Effector memory CD4-positive, alpha-beta T cell (primary cell): ENCODE measurements at regions not wholly inside any gene's neighbourhood (a gene's known extent, or its start where the extent isn't known, plus 50 kb on each side); places are given as distances from the start of the nearest gene placed in this dataset.

Source experiments
- DNase-seq, 3 donors: peaks; one replicate each; pipeline ENCODE4 v3.0.0-alpha.2; 2020
- H3K27ac ChIP-seq: 2 replicates; pipeline ENCODE4 v1.7.0; 2013; ENCODE audit warnings: mild to moderate bottlenecking, low read length, moderate library complexity; ENCODE audit not compliant: insufficient read depth, poor library complexity, severe bottlenecking
- H3K27me3 ChIP-seq: replicated peaks from 2 replicates; pipeline ENCODE4 v1.7.0; 2013; ENCODE audit warnings: mild to moderate bottlenecking, low read length; ENCODE audit not compliant: insufficient read depth, control insufficient read depth, poor library complexity, severe bottlenecking
- H3K36me3 ChIP-seq: 2 replicates; pipeline ENCODE4 v1.7.0; 2013; ENCODE audit warnings: mild to moderate bottlenecking, low read length, moderate library complexity; ENCODE audit not compliant: control insufficient read depth, insufficient read depth
- H3K4me1 ChIP-seq: 2 replicates; pipeline ENCODE4 v1.7.0; 2013; ENCODE audit warnings: low read length, mild to moderate bottlenecking; ENCODE audit not compliant: control insufficient read depth, insufficient read depth, poor library complexity, severe bottlenecking
- H3K4me3 ChIP-seq: 2 replicates; pipeline ENCODE4 v1.7.0; 2013; ENCODE audit warnings: low read length, low read depth, mild to moderate bottlenecking; ENCODE audit not compliant: insufficient read depth, poor library complexity, severe bottlenecking
- H3K9me3 ChIP-seq: 2 replicates; pipeline ENCODE4 v1.7.0; 2013; ENCODE audit warnings: mild to moderate bottlenecking, low read length, moderate library complexity; ENCODE audit not compliant: control insufficient read depth

GRCh38 chr13:22538400-22538799 is 642.4 kb upstream of the SGCG start:
- Histone ChIP-seq H3K27ac (no peak overlapping the region), H3K36me3 (no peaks in the 10 kb centered on the region), H3K9me3 (no peaks in the 10 kb centered on the region), H3K4me3 (no peak overlapping the region), H3K4me1 (no peaks in the 10 kb centered on the region), H3K27me3 (no peaks in the 10 kb centered on the region)
- DNase-seq = no peak

GRCh38 chr13:22549126-22549525 is 631.7 kb upstream of the SGCG start:
- Histone ChIP-seq H3K27me3 (no peaks in the 10 kb centered on the region), H3K9me3 (no peaks in the 10 kb centered on the region)

GRCh38 chr13:22561581-22561980 is 619.2 kb upstream of the SGCG start:
- H3K9me3 ChIP-seq = no peaks in the 10 kb centered on the region
- no peaks in the 10 kb centered on the region for H3K4me1 ChIP-seq
- H3K27me3 ChIP-seq = no peaks in the 10 kb centered on the region
- no peaks in the 10 kb centered on the region for H3K36me3 ChIP-seq
- H3K27ac ChIP-seq = no peak overlapping the region
- DNase-seq = no peak
- no peak overlapping the region for H3K4me3 ChIP-seq

More at GRCh38 chr13:22549126-22549525, 631.7 kb upstream of the SGCG start:
- no peak for DNase-seq
- no peak overlapping the region for H3K4me3 ChIP-seq
- H3K36me3 ChIP-seq = no peaks in the 10 kb centered on the region
- no peak overlapping the region for H3K27ac ChIP-seq
- no peaks in the 10 kb centered on the region for H3K4me1 ChIP-seq

- H3K4me1 ChIP-seq = no peaks in the 10 kb centered on the region
- no peaks in the 10 kb centered on the region for H3K9me3 ChIP-seq
- H3K4me3 ChIP-seq = no peak overlapping the region
- H3K27me3 ChIP-seq = no peaks in the 10 kb centered on the region
- DNase-seq = no peak
- H3K36me3 ChIP-seq = no peaks in the 10 kb centered on the region
- no peak overlapping the region for H3K27ac ChIP-seq
These were observed 618.7 kb upstream of the SGCG start for GRCh38 chr13:22562116-22562515.

- Histone ChIP-seq H3K36me3 (no peaks in the 10 kb centered on the region), H3K4me1 (no peaks in the 10 kb centered on the region), H3K27me3 (no peaks in the 10 kb centered on the region), H3K9me3 (no peaks in the 10 kb centered on the region), H3K4me3 (no peak overlapping the region), H3K27ac (no peak overlapping the region)
- DNase-seq = no peak
These were observed 617.5 kb upstream of the SGCG start for GRCh38 chr13:22563272-22563671.

- DNase-seq = no peak
- Histone ChIP-seq H3K27ac (no peak overlapping the region), H3K36me3 (no peaks in the 10 kb centered on the region), H3K4me1 (no peaks in the 10 kb centered on the region), H3K4me3 (no peak overlapping the region), H3K27me3 (no peaks in the 10 kb centered on the region), H3K9me3 (no peaks in the 10 kb centered on the region)
These were observed 611.0 kb upstream of the SGCG start for GRCh38 chr13:22569811-22570210.

- H3K36me3 ChIP-seq = no peaks in the 10 kb centered on the region
- no peaks in the 10 kb centered on the region for H3K27me3 ChIP-seq
- DNase-seq = no peak
- no peak overlapping the region for H3K4me3 ChIP-seq
- no peaks in the 10 kb centered on the region for H3K4me1 ChIP-seq
- H3K9me3 ChIP-seq = no peaks in the 10 kb centered on the region
- H3K27ac ChIP-seq = no peak overlapping the region
These were observed 590.9 kb upstream of the SGCG start for GRCh38 chr13:22589880-22590279.

- DNase-seq = no peak
- Histone ChIP-seq H3K27me3 (no peaks in the 10 kb centered on the region), H3K36me3 (no peaks in the 10 kb centered on the region), H3K4me3 (no peak overlapping the region), H3K27ac (no peak overlapping the region), H3K4me1 (no peaks in the 10 kb centered on the region), H3K9me3 (no peaks in the 10 kb centered on the region)
These were observed 588.3 kb upstream of the SGCG start for GRCh38 chr13:22592515-22592914.

GRCh38 chr13:22594041-22594440 is 586.7 kb upstream of the SGCG start:
- no peak overlapping the region for H3K4me3 ChIP-seq
- no peaks in the 10 kb centered on the region for H3K27me3 ChIP-seq
- no peaks in the 10 kb centered on the region for H3K4me1 ChIP-seq
- H3K9me3 ChIP-seq = no peaks in the 10 kb centered on the region
- H3K27ac ChIP-seq = no peak overlapping the region
- DNase-seq = no peak
- H3K36me3 ChIP-seq = no peaks in the 10 kb centered on the region

GRCh38 chr13:22596171-22596863 is 584.5 kb upstream of the SGCG start:
- no peaks in the 10 kb centered on the region for H3K4me1 ChIP-seq
- no peaks in the 10 kb centered on the region for H3K27me3 ChIP-seq
- no peak overlapping the region for H3K27ac ChIP-seq
- no peak for DNase-seq
- H3K4me3 ChIP-seq = no peak overlapping the region
- no peaks in the 10 kb centered on the region for H3K9me3 ChIP-seq
- no peaks in the 10 kb centered on the region for H3K36me3 ChIP-seq
